ENCODE measurements at regions not wholly inside any gene's neighbourhood (a gene's known extent, or its start where the extent isn't known, plus 50 kb on each side); places are given as distances from the start of the nearest gene placed in this dataset.

GRCh38 chr14:61939776-61940175 lies 177.6 kb downstream of the SNAPC1 start:
- peaks cover 0 to 8% (median 0%) of the 10 kb centered on the region in 12 donors for H3K9me3 ChIP-seq
- no peaks in the 10 kb centered on the region for H3K4me1 ChIP-seq
- intact Hi-C loops (cut with DNase I): no loop called here
- ATAC-seq (no peak), DNase-seq (no peak)
- no peak for TF ChIP-seq POLR2A (IDR thresholded peaks at IDR 0.05)
- no peak for TF ChIP-seq CTCF (IDR thresholded peaks at IDR 0.05)
- no peaks in the 10 kb centered on the region for H3K36me3 ChIP-seq
- 35 to 48% (median 38%) methylated on average over 2 of the region's 2 CpGs for WGBS, 4 donors
- no peak overlapping the region for H3K27ac ChIP-seq
- peaks cover 0 to 11% (median 0%) of the 10 kb centered on the region in 9 donors for H3K27me3 ChIP-seq
- H3K4me3 ChIP-seq: no peak overlapping the region

- DNase-seq (no peak), ATAC-seq (no peak)
- Histone ChIP-seq H3K4me1 (no peaks in the 10 kb centered on the region), H3K27me3 (peaks cover 0 to 11% (median 0%) of the 10 kb centered on the region in 9 donors), H3K4me3 (no peak overlapping the region), H3K36me3 (no peaks in the 10 kb centered on the region), H3K27ac (no peak overlapping the region), H3K9me3 (peaks cover 0 to 8% (median 0%) of the 10 kb centered on the region in 12 donors)
- WGBS, 4 donors: 46 to 53% (median 49%) methylated on average over 6 to 7 of the region's 7 CpGs
- no peak for TF ChIP-seq POLR2A (IDR thresholded peaks at IDR 0.05)
- intact Hi-C loops (cut with DNase I): no loop called here
Measured at GRCh38 chr14:61940666-61941420, 178.6 kb downstream of the SNAPC1 start.

DNA sequence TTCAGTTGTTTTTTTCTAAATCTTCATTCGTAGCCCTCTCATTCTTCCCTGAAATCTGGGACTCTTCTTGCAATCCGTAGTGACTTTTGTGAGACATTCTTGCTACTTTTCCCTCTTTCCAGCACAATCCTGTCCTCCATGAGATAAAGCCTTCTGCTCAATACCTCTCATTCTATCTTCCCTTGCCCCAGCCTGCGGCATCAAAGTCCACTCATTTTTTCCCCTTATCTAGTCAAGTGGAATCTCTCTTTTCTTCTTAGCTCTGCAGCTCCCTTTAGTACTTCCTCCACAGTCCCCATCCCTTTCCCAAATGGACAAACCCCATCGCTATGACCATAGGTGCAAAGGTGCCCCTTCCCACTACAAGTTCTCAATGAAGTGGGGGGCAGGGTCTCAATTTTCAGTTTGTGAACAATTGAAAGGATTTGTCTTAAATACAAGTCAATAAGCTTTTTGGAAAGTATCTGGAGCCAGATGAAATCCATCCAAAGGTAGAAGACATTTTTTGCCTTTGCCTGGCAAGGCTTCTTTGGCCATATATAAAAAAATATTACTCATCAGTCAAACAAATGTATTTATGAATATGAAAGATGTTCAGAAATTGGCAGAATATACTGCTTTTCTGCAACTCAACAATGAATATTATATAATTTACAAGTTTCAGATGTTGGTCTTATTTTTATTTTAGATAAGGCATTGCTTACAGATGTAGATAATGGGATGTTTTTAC lies 179.4 kb downstream of the SNAPC1 start:
- H3K4me3 ChIP-seq: no peak overlapping the region
- 80 to 87% (median 87%) methylated on average over 4 of the region's 4 CpGs for WGBS, 4 donors
- no peaks in the 10 kb centered on the region for H3K36me3 ChIP-seq
- no peaks in the 10 kb centered on the region for H3K4me1 ChIP-seq
- H3K27me3 ChIP-seq: peaks cover 0 to 11% (median 0%) of the 10 kb centered on the region in 9 donors
- ATAC-seq: no peak
- H3K9me3 ChIP-seq: peaks cover 0 to 8% (median 0%) of the 10 kb centered on the region in 12 donors
- intact Hi-C loops (cut with DNase I): no loop called here
- no peak overlapping the region for H3K27ac ChIP-seq
- TF ChIP-seq CTCF (IDR thresholded peaks at IDR 0.05) (no peak), POLR2A (IDR thresholded peaks at IDR 0.05) (no peak)
- no peak for DNase-seq

- H3K9me3 ChIP-seq: peaks cover 0 to 8% (median 0%) of the 10 kb centered on the region in 12 donors
- H3K4me1 ChIP-seq: no peaks in the 10 kb centered on the region
- WGBS, 4 donors: 71 to 79% (median 76%) methylated on average over 6 of the region's 6 CpGs
- H3K36me3 ChIP-seq: no peaks in the 10 kb centered on the region
- no peak overlapping the region for H3K4me3 ChIP-seq
- ATAC-seq (no peak), DNase-seq (no peak)
- H3K27ac ChIP-seq: no peak overlapping the region
- intact Hi-C loops (cut with DNase I): no loop called here
- no peak for TF ChIP-seq POLR2A (IDR thresholded peaks at IDR 0.05)
- TF ChIP-seq CTCF (IDR thresholded peaks at IDR 0.05): no peak
- no peaks in the 10 kb centered on the region for H3K27me3 ChIP-seq
Measured at GRCh38 chr14:61948376-61948775, 186.2 kb downstream of the SNAPC1 start.

Data from heart left ventricle (tissue), 16 donors.